HepG2 (cell line): ENCODE measurements at regions not wholly inside any gene's neighbourhood (a gene's known extent, or its start where the extent isn't known, plus 50 kb on each side); places are given as distances from the start of the nearest gene placed in this dataset.

Source experiments
- ARID2 ChIP-seq: sonication (generic); formaldehyde crosslinking; IDR thresholded peaks from 2 replicates; pipeline ENCODE4 v1.8.1; 2022; ENCODE audit warnings: mild to moderate bottlenecking, missing genetic modification reagents, borderline replicate concordance
- CENPBD1 ChIP-seq: sonication (generic); formaldehyde crosslinking; IDR thresholded peaks from 2 replicates; pipeline ENCODE4 v1.8.0; 2022; ENCODE audit warnings: missing genetic modification reagents, low read depth, mild to moderate bottlenecking, borderline replicate concordance
- DMAP1 ChIP-seq: IDR thresholded peaks from 2 replicates; pipeline ENCODE4 v1.6.1; 2016
- ELK4 ChIP-seq: sonication (generic); formaldehyde crosslinking; IDR thresholded peaks from 2 replicates; pipeline ENCODE4 v1.9.0; 2021; ENCODE audit warnings: missing genetic modification reagents, borderline replicate concordance
- GMEB1 ChIP-seq: sonication (generic); formaldehyde crosslinking; IDR thresholded peaks from 2 replicates; pipeline ENCODE4 v1.5.1; 2020; ENCODE audit warnings: missing genetic modification reagents, mild to moderate bottlenecking, borderline replicate concordance
- GTF3A ChIP-seq: sonication (generic); formaldehyde crosslinking; conservative IDR thresholded peaks from 2 replicates; pipeline ENCODE4 v1.4.0; 2020; ENCODE audit warnings: mild to moderate bottlenecking, missing genetic modification reagents
- HIC2 ChIP-seq: sonication (generic); formaldehyde crosslinking; IDR thresholded peaks from 2 replicates; pipeline ENCODE4 v1.9.0; 2022; ENCODE audit warnings: low read depth, missing genetic modification reagents
- JDP2 ChIP-seq: sonication (generic); formaldehyde crosslinking; IDR thresholded peaks from 2 replicates; pipeline ENCODE4 v1.8.1; 2022; ENCODE audit warnings: missing genetic modification reagents, borderline replicate concordance
- MIER3 ChIP-seq: IDR thresholded peaks from 2 replicates; pipeline ENCODE4 v1.6.1; 2016; ENCODE audit warnings: missing compliant biosample characterization, borderline replicate concordance
- MYNN ChIP-seq: sonication (generic); formaldehyde crosslinking; IDR thresholded peaks from 2 replicates; pipeline ENCODE4 v1.4.0; 2020; ENCODE audit warnings: mild to moderate bottlenecking, low read depth, missing genetic modification reagents
- NFYB ChIP-seq: sonication (generic); formaldehyde crosslinking; IDR thresholded peaks from 2 replicates; pipeline ENCODE4 v1.4.0; 2020; ENCODE audit warnings: missing genetic modification reagents
- SIX4 ChIP-seq: sonication (generic); formaldehyde crosslinking; IDR thresholded peaks from 2 replicates; pipeline ENCODE4 v1.4.0; 2020; ENCODE audit warnings: missing genetic modification reagents
- SOX5 ChIP-seq: IDR thresholded peaks from 2 replicates; pipeline ENCODE4 v1.6.1; 2016; ENCODE audit warnings: borderline replicate concordance
- SP5 ChIP-seq: IDR thresholded peaks from 2 replicates; pipeline ENCODE4 v1.6.1; 2016; ENCODE audit warnings: low read depth, borderline replicate concordance
- TGIF2 ChIP-seq: IDR thresholded peaks from 2 replicates; pipeline ENCODE4 v1.6.1; 2016; ENCODE audit warnings: control low read depth, missing compliant biosample characterization
- YEATS2 ChIP-seq: sonication (generic); formaldehyde crosslinking; IDR thresholded peaks from 2 replicates; pipeline ENCODE4 v1.4.0; 2020; ENCODE audit warnings: missing genetic modification reagents, borderline replicate concordance
- ZFP41 ChIP-seq: sonication (generic); formaldehyde crosslinking; IDR thresholded peaks from 2 replicates; pipeline ENCODE4 v1.4.0; 2020; ENCODE audit warnings: mild to moderate bottlenecking, missing genetic modification reagents, borderline replicate concordance
- ZFX ChIP-seq: sonication (generic); formaldehyde crosslinking; IDR thresholded peaks from 2 replicates; pipeline ENCODE4 v1.4.0; 2020; ENCODE audit warnings: mild to moderate bottlenecking, low read depth, missing genetic modification reagents, moderate library complexity
- ZFY ChIP-seq: sonication (generic); formaldehyde crosslinking; IDR thresholded peaks from 2 replicates; pipeline ENCODE4 v1.4.0; 2020; ENCODE audit warnings: missing genetic modification reagents
- ZMYM4 ChIP-seq: sonication (generic); formaldehyde crosslinking; IDR thresholded peaks from 2 replicates; pipeline ENCODE4 v1.8.1; 2023; ENCODE audit warnings: mild to moderate bottlenecking, missing genetic modification reagents
- ZNF12 ChIP-seq: sonication (generic); formaldehyde crosslinking; IDR thresholded peaks from 2 replicates; pipeline ENCODE4 v1.5.0; 2020; ENCODE audit warnings: missing genetic modification reagents
- ZNF136 ChIP-seq: sonication (generic); formaldehyde crosslinking; IDR thresholded peaks from 2 replicates; pipeline ENCODE4 v1.8.1; 2022; ENCODE audit warnings: low read depth, mild to moderate bottlenecking, moderate library complexity, missing genetic modification reagents
- ZNF180 ChIP-seq: sonication (generic); formaldehyde crosslinking; IDR thresholded peaks from 2 replicates; pipeline ENCODE4 v1.4.0; 2020; ENCODE audit warnings: low read depth, missing genetic modification reagents, borderline replicate concordance
- ZNF431 ChIP-seq: sonication (generic); formaldehyde crosslinking; IDR thresholded peaks from 2 replicates; pipeline ENCODE4 v1.9.0; 2022; ENCODE audit warnings: missing genetic modification reagents, low read depth, mild to moderate bottlenecking, borderline replicate concordance
- ZNF564 ChIP-seq: sonication (generic); formaldehyde crosslinking; IDR thresholded peaks from 2 replicates; pipeline ENCODE4 v1.8.1; 2023; ENCODE audit warnings: mild to moderate bottlenecking, missing genetic modification reagents
- ZNF674 ChIP-seq: sonication (generic); formaldehyde crosslinking; IDR thresholded peaks from 2 replicates; pipeline ENCODE4 v1.5.0; 2020; ENCODE audit warnings: low read depth, mild to moderate bottlenecking, missing genetic modification reagents
- ZNF720 ChIP-seq: sonication (generic); formaldehyde crosslinking; IDR thresholded peaks from 2 replicates; pipeline ENCODE4 v1.4.0; 2020; ENCODE audit warnings: missing genetic modification reagents

GRCh38 chr20:53763707-53764414, 170.2 kb upstream of the ZNF217 start (continued):
- TF ChIP-seq GMEB1 (peak; percentile 46; the same call in 1 of the 2 replicates), ZFX (CRISPR knock-in tag) (no peak), NFYB (CRISPR knock-in tag) (peak; percentile 16; the same call in 1 of the 2 replicates), GTF3A (no peak), YEATS2 (CRISPR knock-in tag) (peak; percentile 84; the same call in 1 of the 2 replicates), ELK4 (CRISPR knock-in tag) (no peak; the same call in 1 of the 2 replicates), JDP2 (CRISPR knock-in tag) (no peak; the same call in 1 of the 2 replicates), SIX4 (CRISPR knock-in tag) (peak; percentile 96), CENPBD1 (CRISPR knock-in tag) (no peak), SP5 (peak; percentile 69), ZNF720 (CRISPR knock-in tag) (no peak), ZMYM4 (peak; percentile 96), TGIF2 (CRISPR knock-in tag) (peak; percentile 95), ZFY (0 out of 2 replicates have a peak, but pooled peaks have one; percentile 21), ZFP41 (no peak; the same call in 1 of the 2 replicates), DMAP1 (CRISPR knock-in tag) (peak; percentile 97), ZNF564 (peak; percentile 82; the same call in 1 of the 2 replicates), SOX5 (peak; percentile 100), HIC2 (no peak), ZNF180 (CRISPR knock-in tag) (no peak), ZNF136 (peak; percentile 68; the same call in 1 of the 2 replicates), ZNF431 (CRISPR knock-in tag) (no peak), ZNF674 (CRISPR knock-in tag) (no peak), MYNN (no peak), MIER3 (CRISPR knock-in tag) (peak; percentile 98), ZNF12 (no peak; the same call in 1 of the 2 replicates), ARID2 (CRISPR knock-in tag) (0 out of 2 replicates have a peak, but pooled peaks have one; percentile 60)
